Upper lobe of left lung (tissue), 4 donors: ENCODE measurements at regions not wholly inside any gene's neighbourhood (a gene's known extent, or its start where the extent isn't known, plus 50 kb on each side); places are given as distances from the start of the nearest gene placed in this dataset.

Source experiments
- EP300 ChIP-seq, 4 donors: sonication (generic); formaldehyde crosslinking; IDR thresholded peaks; one replicate each; pipeline ENCODE4 v1.5.1; 2017; ENCODE audit warnings: antibody characterized with exemption in 4 of 4, control low read depth in 2 of 4
- POLR2A ChIP-seq, 4 donors: fragments of 450-650 bp; IDR thresholded peaks; one replicate each; pipeline ENCODE4 v1.5.1; 2016 to 2017; ENCODE audit warnings: antibody characterized with exemption in 4 of 4, mild to moderate bottlenecking in 2 of 4
- TF ChIP-seq, protein P1 (sequence below), 6 experiments: fragments of 450-650 bp in 4 of 6; fragments of 200-600 bp in 2 of 6; sonication (generic) in 2 of 6; IDR thresholded peaks; one replicate each; pipeline ENCODE4 v1.5.1; 2016 to 2019; ENCODE audit warnings: antibody characterized with exemption in 6 of 6

DNA sequence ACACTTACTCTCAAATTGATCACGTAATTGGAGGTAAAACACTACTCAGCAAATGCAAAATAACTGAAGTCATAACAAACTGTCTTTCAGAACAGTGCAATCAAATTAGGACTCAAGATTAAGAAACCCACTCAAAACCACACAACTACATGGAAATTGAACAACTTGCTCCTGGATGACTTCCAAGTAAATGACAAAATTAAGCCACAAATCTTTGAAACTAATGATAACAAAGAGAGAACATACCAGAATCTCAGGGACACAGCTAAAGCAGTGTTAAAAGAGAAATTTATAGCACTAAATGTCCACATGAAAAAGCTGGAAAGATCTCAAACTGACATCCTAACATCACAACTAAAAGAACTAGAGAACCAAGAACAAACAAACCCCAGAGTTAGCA lies 540.5 kb upstream of the CDH18 start:
- TF ChIP-seq, protein P1, sequence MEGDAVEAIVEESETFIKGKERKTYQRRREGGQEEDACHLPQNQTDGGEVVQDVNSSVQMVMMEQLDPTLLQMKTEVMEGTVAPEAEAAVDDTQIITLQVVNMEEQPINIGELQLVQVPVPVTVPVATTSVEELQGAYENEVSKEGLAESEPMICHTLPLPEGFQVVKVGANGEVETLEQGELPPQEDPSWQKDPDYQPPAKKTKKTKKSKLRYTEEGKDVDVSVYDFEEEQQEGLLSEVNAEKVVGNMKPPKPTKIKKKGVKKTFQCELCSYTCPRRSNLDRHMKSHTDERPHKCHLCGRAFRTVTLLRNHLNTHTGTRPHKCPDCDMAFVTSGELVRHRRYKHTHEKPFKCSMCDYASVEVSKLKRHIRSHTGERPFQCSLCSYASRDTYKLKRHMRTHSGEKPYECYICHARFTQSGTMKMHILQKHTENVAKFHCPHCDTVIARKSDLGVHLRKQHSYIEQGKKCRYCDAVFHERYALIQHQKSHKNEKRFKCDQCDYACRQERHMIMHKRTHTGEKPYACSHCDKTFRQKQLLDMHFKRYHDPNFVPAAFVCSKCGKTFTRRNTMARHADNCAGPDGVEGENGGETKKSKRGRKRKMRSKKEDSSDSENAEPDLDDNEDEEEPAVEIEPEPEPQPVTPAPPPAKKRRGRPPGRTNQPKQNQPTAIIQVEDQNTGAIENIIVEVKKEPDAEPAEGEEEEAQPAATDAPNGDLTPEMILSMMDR (IDR thresholded peaks at IDR 0.05), result no peak
- no peak for TF ChIP-seq POLR2A (IDR thresholded peaks at IDR 0.05)
- no peak for TF ChIP-seq EP300 (IDR thresholded peaks at IDR 0.05)
